ENCODE measurements at regions not wholly inside any gene's neighbourhood (a gene's known extent, or its start where the extent isn't known, plus 50 kb on each side); places are given as distances from the start of the nearest gene placed in this dataset.
A peak's percentile ranks its signal among the peaks of the same experiment; 100 is the strongest.

DNA sequence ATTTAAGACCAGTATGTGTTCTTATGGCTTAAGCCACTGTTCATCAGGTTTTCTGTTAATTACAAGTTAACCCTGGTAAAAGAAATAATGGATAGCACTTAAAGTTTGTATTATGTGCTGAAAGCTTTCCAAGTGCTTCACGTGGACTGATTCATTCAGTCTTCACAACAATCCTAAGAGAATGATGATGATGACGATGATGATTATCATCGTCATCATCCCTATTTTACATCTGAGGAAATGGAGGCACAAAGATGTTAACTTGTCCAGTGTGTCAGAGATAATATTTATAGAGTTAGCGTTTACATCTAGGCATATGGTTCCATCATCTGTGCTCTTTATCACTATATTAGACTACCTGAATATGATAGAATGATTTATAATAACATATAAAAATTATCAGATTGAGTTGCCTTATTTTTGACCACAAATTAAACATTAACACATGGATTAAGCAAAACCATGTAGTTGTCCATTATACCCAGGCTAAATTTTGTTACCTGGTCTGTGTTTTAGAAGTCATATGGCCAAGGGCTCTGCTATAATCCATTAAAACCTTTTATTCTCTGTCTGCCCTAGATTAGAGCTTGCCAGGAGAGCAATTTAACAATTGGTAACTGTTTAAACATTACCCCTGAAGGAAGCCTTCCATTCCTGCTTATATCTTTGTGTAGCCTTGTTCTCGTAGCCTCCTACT, 102.3 kb upstream of the MAP3K1 start:
- TF ChIP-seq, protein P1, sequence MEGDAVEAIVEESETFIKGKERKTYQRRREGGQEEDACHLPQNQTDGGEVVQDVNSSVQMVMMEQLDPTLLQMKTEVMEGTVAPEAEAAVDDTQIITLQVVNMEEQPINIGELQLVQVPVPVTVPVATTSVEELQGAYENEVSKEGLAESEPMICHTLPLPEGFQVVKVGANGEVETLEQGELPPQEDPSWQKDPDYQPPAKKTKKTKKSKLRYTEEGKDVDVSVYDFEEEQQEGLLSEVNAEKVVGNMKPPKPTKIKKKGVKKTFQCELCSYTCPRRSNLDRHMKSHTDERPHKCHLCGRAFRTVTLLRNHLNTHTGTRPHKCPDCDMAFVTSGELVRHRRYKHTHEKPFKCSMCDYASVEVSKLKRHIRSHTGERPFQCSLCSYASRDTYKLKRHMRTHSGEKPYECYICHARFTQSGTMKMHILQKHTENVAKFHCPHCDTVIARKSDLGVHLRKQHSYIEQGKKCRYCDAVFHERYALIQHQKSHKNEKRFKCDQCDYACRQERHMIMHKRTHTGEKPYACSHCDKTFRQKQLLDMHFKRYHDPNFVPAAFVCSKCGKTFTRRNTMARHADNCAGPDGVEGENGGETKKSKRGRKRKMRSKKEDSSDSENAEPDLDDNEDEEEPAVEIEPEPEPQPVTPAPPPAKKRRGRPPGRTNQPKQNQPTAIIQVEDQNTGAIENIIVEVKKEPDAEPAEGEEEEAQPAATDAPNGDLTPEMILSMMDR (conservative IDR thresholded peaks at IDR 0.05; ENCODE audit: low read depth, low read length): no peak
- H3K4me3 ChIP-seq (ENCODE audit: low read depth, low read length): no peak overlapping the region
- DNase-seq (ENCODE audit: low read depth): no peak

DNA sequence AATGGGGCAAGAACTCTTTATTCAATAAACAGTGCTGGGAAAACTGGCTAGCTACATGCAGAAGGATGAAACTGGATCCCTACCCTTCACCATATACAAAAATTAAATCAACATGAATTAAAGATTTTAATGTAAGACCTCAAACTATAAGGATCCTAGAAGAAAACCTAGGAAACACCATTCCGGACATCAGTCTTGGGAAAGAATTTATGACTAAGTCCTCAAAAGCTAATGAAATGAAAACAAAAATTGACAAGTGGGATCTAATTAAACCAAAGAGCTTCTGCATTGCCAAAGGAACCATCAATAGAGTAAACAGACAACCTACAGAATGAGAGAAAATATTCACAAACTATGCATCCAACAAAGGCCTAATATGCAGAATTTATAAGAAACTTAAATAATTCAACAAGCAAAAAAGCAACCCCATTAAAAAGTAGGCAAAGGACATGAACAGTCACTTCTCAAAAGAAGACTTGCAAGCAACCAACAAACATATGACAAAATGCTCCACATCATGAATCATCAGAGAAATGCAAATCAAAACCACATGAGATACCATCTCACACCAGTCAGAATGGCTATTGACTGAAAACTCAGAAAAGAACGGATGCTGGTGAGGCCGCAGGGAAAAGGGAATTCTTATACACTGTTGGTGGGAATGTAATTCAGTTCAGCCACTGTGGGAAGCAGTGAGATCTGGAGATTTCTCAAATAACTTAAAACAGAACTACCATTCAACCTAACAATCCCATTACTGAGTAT, 104.3 kb upstream of the MAP3K1 start:
- peak; percentile 54 for DNase-seq (ENCODE audit: low read depth)
- TF ChIP-seq, protein P1 (conservative IDR thresholded peaks at IDR 0.05; ENCODE audit: low read depth, low read length): no peak
- H3K4me3 ChIP-seq (ENCODE audit: low read depth, low read length): no peak overlapping the region

GRCh38 chr5:56706504-56706903, 108.8 kb upstream of the MAP3K1 start:
- H3K4me3 ChIP-seq (ENCODE audit: low read depth, low read length): no peak overlapping the region
- TF ChIP-seq, protein P1 (conservative IDR thresholded peaks at IDR 0.05; ENCODE audit: low read depth, low read length): no peak
- DNase-seq (ENCODE audit: low read depth): no peak

DNA sequence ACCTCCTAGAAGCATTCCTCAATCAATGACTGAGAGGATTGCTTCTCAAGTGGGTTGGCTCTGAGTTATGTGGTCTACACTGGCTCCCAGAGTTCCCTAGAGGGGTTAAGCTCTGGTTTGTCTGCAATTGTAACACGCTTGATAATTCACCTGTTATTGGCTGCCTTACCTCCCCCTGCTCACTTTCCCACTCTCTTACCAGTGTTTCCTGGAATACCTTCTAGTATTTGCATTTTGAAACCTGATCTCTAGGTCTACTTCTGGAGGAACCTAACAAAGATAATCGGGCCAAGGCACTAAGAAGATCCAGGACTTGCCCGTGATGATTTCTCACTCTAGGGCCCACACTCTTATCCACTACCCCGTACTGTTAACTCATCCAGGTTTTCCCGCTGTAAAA, 110.1 kb upstream of the MAP3K1 start:
- DNase-seq (ENCODE audit: low read depth): no peak
- no peak overlapping the region for H3K4me3 ChIP-seq (ENCODE audit: low read depth, low read length)
- TF ChIP-seq, protein P1 (conservative IDR thresholded peaks at IDR 0.05; ENCODE audit: low read depth, low read length): no peak

GRCh38 chr5:56703952-56704351, 111.4 kb upstream of the MAP3K1 start:
- DNase-seq (ENCODE audit: low read depth): no peak
- TF ChIP-seq, protein P1 (conservative IDR thresholded peaks at IDR 0.05; ENCODE audit: low read depth, low read length): no peak
- H3K4me3 ChIP-seq (ENCODE audit: low read depth, low read length): no peak overlapping the region

- no peak for DNase-seq (ENCODE audit: low read depth)
- H3K4me3 ChIP-seq (ENCODE audit: low read depth, low read length): no peak overlapping the region
- TF ChIP-seq, protein P1 (conservative IDR thresholded peaks at IDR 0.05; ENCODE audit: low read depth, low read length): no peak
Measured at GRCh38 chr5:56700711-56701110, 114.6 kb upstream of the MAP3K1 start.
